Endometrial microvascular endothelial cells (primary cell): ENCODE measurements at regions not wholly inside any gene's neighbourhood (a gene's known extent, or its start where the extent isn't known, plus 50 kb on each side); places are given as distances from the start of the nearest gene placed in this dataset.

Experiments
- in situ Hi-C: cut with HindIII; loops from 2 replicates; pipeline ENCODE4 v1.10.0; 2017; ENCODE audit warnings: low sequenced_read_pairs, low pct_unique_long_range_greater_than_20kb; ENCODE audit errors: inconsistent ontology term

- in situ Hi-C loops = no loop called here
These were observed 626.0 kb upstream of the SEL1L start for GRCh38 chr14:82159624-82160023.

- in situ Hi-C loops = no loop called here
These were observed 646.5 kb upstream of the SEL1L start for GRCh38 chr14:82180139-82180538.

- in situ Hi-C loops = no loop called here
These were observed 649.0 kb upstream of the SEL1L start for GRCh38 chr14:82182646-82183045.

GRCh38 chr14:82190742-82191141, 657.1 kb upstream of the SEL1L start:
- in situ Hi-C loops = no loop called here

GRCh38 chr14:82192387-82192786, 658.7 kb upstream of the SEL1L start:
- in situ Hi-C loops = no loop called here

- in situ Hi-C loops = no loop called here
These were observed 689.6 kb upstream of the SEL1L start for GRCh38 chr14:82223276-82223675.

GRCh38 chr14:82224610-82225009, 691.0 kb upstream of the SEL1L start:
- in situ Hi-C loops = no loop called here

- in situ Hi-C loops = no loop called here
These were observed 697.1 kb upstream of the SEL1L start for GRCh38 chr14:82230748-82231147.

GRCh38 chr14:82238649-82239048, 705.0 kb upstream of the SEL1L start:
- in situ Hi-C loops = no loop called here

GRCh38 chr14:82239223-82239622, 705.6 kb upstream of the SEL1L start:
- in situ Hi-C loops = no loop called here

GRCh38 chr14:82244791-82245190, 711.1 kb upstream of the SEL1L start:
- in situ Hi-C loops = no loop called here

GRCh38 chr14:82251494-82251893, 717.8 kb upstream of the SEL1L start:
- in situ Hi-C loops = no loop called here

GRCh38 chr14:82270286-82270685, 736.6 kb upstream of the SEL1L start:
- in situ Hi-C loops = no loop called here

- in situ Hi-C loops = no loop called here
These were observed 765.2 kb upstream of the SEL1L start for GRCh38 chr14:82298811-82299210.

GRCh38 chr14:82309199-82309598, 775.5 kb upstream of the SEL1L start:
- in situ Hi-C loops = no loop called here

- in situ Hi-C loops = no loop called here
These were observed 780.2 kb upstream of the SEL1L start for GRCh38 chr14:82313889-82314288.

- in situ Hi-C loops = no loop called here
These were observed 794.8 kb upstream of the SEL1L start for GRCh38 chr14:82328442-82328841.

GRCh38 chr14:82341261-82341810, 807.7 kb upstream of the SEL1L start:
- in situ Hi-C loops = no loop called here

- in situ Hi-C loops = no loop called here
These were observed 808.9 kb upstream of the SEL1L start for GRCh38 chr14:82342596-82342995.

GRCh38 chr14:82345184-82345583, 811.5 kb upstream of the SEL1L start:
- in situ Hi-C loops = no loop called here

GRCh38 chr14:82354126-82354525, 820.5 kb upstream of the SEL1L start:
- in situ Hi-C loops = no loop called here
